NOMO-1 treated with dmso at 0.1 percent for 144 hours (cell line): ENCODE measurements at regions not wholly inside any gene's neighbourhood (a gene's known extent, or its start where the extent isn't known, plus 50 kb on each side); places are given as distances from the start of the nearest gene placed in this dataset.

Experiments used
- DNase-seq: peaks from one replicate; lab custom pipeline; 2025; ENCODE audit not compliant: unreplicated experiment; lab: John Stamatoyannopoulos, UW

DNA sequence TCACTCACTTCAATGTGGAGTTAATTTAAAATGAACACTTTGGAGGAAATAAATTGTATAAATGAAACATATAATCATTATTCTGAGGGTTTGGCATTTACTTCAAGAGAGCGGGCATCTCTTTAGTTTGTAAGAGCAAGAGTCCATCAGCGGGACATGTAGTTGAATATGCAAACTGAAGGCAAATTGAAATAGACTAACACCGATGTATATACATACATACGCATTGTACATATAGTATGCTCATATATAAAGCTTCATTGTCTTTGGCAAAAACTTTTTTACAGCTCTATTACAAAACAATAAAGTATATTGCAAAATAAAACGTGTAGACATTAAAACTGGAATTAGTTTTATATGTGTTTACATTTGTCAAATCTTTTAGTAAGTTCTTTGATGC is 328.9 kb downstream of the LTN1 start:
- DNase-seq: no peak

DNA sequence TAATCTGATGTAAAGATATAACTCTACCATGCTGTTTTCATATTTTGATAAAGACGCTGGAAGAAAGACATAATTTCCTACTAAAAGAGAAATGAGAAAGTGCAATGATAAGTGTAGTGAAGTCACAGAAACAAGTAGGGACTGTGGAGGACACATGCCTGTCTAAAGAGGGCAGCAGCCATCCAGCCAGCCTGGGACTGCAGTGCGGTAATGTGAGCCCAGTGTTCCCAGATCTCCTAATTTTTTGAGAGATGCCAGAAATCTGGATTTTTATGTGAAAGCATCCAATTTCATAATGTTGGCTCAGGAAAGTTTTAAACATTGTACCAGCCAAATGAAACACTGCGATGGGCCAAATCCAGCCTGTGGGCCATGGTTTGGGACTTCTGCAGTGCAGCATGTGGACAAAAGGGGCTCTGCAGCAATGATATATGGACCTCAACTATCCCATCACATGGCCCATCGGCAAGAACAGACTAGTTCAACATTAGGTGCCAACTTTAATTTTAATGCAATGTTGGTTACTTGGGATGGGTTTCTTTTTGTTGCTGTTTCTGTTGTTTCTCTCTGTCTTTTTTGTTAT is 329.5 kb downstream of the LTN1 start:
- DNase-seq: no peak

DNA sequence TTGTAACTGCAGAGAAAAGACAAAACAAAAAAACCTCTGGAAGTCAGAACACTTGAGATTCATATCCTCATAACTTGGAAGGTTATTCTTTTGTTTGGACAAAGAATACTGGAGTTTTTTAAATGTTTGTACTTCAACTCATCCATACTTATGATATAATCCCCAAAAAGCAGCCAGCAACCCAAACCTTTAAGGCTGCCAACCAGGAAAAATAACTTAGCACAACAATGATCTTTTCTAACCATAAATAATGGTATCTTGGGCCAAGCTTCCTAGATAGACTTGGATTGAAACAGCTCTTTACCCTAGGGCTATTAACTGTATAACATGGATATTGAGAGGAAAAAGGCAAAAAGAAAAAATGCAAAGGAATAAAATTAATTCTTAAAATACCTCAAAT is 335.1 kb downstream of the LTN1 start:
- DNase-seq: no peak

DNA sequence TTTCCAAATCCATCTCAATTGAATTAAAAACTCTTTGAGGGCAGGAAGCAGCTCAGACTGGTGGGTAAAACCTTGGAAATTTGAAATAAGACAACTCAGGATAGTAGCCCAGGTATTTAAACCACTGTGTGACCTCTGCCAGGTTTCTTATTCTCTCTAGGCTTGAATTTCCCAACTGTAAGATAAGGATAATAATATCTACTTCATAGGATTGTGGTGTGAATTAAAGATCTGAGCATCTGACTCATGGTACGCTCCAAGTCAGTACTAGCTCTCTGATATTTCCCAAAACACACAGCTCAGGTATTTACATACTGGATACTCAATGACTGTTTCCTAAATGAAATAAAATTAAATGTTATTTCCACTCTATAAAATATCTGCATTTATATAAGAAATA is 337.2 kb downstream of the LTN1 start:
- no peak for DNase-seq

DNA sequence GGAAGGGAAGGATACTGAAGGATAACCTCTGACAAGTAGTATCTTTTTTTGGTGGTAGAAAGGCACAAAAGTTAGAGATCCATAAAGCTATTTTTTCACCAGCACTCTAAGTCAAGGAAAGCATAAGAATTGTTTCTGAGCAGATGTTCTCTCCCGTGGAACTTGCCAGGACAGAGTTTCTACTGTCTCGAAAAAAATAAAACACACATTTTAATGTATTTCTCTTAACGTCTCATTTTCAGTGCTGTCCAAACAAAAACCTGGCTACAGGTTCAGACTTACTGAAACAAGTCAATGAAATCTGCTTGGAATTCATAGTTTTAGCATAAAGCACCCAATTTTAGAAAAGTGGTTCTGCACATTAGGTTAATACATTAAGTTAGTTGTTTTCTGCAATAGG is 338.3 kb downstream of the LTN1 start:
- no peak for DNase-seq

DNA sequence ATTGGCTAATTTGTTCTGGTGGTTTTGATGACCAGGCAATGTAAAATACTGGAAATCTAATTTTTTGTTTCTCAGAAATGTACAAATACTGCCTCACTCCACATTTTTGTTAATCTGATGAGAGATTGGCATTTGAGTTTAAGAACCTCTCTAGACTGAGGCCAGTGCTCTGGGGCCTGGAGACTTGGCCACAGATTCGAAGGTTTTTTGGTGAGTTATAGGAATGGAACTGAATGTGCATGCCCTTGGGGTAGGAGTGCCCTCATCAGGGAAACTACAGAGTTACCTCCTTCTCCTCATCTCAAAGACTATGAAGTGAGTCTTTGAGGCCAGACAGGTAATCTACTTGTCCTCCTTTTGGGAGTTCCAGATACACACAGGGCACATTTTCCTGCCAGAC is 347.9 kb downstream of the LTN1 start:
- no peak for DNase-seq

DNA sequence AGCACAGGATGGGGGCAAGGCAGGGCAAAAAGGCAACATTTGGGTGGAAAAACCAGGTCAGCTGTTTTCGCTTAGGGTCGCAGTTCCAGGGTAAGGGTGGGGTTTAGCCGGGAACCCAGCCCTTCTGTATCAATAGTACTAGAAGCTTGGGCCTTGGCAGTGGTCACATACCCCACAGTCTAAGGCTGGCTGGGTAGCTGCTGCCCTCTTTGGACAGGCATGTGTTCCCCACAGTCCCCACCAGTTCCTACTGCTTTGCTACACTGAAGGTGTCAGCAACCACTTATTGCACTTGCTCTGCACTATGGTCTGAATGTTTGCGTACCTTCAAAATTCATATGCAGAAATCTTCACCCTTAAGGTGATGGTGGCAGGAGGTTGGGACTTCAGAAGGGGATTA is 349.8 kb downstream of the LTN1 start:
- DNase-seq: no peak

DNA sequence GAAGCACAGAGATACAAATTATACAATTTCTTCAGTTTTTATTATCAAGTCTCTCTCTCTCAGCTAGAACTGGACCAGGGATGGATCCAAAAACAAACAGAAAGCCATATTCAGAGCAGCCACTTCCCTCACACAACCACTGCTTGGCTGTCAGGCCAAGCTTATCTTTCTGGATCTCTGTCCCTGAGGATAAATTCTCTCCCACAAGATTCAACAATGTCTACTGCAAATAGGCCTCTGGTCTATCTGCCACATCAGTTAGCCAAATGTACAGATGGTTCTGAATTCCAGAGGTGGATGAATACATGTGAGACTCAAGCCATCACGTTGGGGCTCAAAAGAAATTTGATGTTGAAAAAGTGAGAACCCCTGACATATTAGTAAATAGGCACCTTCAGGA is 350.9 kb downstream of the LTN1 start:
- no peak for DNase-seq

DNA sequence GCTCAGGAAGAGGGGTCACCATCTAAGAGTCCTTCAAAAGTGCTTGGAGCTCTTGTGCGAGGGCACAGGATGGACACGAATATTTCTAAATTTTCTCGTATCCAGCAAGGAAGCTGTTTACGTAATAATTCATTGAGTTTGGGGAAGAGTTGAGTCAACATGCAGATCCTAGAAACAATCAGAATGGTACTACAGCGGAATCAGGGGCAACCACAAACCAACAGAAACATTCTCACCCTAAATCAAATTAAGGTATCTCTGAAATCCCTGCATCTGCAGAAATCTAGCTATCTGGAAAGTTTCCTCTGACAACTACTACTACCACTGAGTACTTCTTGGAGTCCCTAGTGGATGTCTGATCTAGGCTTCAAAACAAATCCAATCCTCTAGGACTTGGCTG is 352.4 kb downstream of the LTN1 start:
- DNase-seq: no peak

DNA sequence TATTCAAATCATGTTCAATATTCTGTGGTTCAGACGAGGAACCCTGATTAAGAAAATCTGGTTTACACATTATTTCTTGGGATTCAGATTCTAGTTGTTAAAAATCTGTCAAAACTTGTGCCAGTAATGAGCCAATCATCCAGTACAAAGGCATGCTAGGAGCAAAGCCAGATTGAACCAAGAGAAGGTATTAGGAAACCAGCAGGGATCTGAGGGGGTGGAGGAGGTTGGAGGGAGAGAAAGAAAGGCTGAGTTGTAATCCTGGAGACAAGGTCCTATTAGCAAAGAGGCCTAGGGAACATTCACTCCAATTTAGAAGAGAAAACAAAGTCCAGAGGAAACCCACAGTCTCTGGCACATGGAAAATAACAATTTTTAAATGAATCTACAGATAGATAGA is 352.9 kb downstream of the LTN1 start:
- DNase-seq: no peak

DNA sequence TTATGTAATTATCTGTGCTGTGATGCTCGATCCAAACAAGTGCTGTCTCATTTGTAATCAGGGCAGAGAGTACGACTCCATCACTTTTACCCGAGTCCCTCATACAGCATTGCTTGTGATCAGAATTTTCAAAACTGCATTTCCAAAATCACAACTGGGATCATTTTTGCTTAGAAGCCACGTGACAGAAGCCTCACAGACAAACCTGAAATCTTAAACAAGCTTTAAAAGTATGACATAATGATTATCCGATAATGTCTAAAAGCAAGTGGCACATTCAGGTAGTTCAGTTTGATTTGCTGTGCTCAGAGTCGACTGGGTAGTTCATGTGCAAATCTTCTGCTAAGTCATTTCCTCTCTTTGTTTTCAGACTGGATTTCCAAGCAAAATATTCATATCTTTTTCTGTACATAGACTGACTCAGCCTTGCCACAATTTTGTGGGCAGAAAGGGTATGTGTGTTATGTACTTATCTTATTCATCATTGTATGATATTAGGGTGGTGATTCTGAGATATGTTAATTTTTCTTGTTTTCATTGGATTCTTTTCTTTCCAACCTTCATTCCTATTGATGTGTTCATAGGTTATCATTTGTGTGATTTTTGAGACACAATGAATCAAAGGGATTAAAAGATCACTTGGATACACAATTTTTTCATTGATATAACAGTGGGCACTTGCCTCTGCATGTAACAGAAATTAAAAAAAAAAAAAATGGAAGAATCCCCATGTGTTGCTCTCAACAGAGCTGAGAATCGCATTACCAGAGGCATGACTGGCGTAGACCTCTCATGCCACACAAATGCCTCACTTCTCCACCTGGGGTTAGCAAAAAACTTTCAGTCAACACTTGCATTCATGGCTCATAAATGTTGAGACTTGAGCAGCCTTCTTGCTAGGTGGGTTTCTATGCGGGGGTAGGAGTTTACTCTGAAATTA is 355.7 kb downstream of the LTN1 start:
- DNase-seq: no peak

DNA sequence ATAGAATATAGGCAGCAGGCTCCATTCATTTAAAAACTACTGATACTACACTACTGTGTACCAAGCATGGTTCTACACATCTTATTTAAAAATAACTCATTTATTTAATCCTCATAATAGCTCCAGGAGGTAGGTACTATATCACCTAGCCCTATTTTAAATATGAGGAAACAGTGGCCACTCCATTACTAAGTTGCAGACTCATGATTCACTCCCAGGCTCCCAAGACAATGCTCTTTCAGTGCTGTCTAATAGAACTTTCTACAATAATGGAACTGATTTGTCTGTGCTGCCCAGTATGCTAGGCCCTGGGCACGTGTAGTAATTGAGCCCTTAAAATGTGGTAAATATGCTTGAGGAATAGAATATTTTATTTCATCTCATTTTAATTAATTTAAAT is 357.1 kb downstream of the LTN1 start:
- DNase-seq: no peak

DNA sequence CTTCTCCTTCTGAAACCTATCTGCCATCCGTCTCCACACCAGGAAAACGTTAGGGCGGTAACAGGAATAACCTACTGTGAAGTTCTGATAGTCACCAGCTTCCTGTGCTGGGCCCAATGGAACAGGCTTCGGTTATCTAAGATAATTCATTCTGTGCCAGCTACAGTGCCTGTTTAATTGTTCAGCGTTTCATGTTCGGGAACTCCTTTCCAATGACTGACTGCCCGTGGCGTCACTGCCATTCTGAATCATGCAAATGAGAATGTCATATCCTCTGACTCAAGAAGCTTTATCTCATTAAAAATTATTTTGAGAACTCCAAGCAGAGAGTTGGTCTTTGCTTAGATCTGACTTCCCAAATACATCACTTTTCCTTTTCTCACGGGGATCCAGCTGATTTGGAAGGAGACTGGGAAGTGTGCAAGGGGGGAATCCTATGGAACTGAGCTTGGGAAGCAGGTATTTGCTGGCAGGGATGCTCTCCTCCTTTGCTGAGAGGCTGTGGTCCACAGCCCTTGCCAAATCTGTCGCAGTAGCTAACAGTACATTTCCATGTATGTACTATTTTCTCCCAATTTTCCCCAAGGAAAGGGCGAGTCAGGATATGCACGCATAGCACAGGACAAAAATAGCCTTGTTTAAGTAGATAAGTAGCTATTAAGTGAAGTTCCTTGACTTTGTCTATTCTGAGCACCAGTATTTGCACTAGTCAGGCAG is 358.7 kb downstream of the LTN1 start:
- DNase-seq: no peak

DNA sequence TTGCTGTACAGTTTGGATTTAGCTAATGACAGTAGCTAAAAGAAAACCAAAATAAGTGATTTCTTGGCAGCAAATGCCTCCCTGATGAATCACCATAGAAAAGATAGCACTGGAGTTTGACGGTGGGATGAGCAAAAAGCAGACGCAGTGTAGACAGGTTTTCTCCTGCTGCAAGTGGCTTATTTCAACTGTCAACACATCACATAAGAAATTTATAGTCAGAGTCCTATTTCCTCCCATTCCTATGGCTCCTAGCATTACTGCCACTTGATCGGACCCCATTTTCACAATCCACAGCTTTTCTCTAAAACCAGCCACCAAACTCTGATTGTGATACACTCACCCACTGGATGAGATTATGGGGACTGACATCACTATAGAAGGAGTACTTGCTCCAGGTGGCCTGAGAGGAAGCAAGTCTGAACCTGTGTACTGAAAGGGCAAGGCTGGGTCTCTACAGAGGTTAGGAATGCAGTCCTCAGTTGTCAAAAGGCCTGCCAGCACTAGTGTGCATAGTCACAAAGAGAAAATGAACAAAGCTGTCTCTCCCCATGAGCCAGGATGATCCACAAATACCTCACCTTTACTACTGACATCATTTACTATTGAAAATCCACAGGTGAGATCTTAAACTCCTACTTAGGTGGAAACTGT is 359.8 kb downstream of the LTN1 start:
- no peak for DNase-seq

DNA sequence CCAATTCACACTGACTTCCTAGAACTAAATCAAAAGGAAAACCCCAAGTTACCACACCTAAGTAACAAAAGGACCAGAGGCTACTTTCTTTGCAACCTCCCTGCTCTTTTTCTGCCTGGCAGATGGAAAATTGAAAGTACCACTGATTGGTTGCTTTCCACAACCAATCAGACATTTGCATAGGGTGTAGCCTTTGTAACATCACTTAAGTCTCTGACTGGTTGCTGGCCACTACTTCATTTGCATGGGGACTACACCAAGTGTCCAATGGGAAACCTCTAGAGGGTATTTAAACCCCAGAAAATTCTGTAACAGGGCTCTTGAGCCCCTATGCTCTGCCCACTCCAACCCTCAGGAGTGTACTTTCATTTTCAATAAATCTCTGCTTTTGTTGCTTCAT is 365.0 kb downstream of the LTN1 start:
- no peak for DNase-seq

DNA sequence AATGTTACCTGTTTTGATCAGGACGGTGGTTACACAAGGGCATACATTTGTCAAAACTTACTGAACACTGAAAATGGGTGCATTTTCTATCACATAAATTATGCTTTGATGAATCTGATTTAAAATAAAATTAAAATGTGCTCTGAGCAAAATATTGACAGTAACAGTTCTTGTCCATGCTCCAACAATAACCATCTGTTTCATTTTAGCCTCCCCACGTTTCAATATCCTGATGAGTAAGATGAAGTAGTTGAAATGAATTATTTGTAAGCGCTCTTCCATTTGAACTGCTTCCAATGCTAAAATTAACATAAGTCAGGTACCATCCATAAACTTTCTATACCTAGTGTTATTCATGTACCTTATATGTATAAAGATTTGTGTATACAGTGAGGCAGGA is 365.4 kb downstream of the LTN1 start:
- no peak for DNase-seq

DNA sequence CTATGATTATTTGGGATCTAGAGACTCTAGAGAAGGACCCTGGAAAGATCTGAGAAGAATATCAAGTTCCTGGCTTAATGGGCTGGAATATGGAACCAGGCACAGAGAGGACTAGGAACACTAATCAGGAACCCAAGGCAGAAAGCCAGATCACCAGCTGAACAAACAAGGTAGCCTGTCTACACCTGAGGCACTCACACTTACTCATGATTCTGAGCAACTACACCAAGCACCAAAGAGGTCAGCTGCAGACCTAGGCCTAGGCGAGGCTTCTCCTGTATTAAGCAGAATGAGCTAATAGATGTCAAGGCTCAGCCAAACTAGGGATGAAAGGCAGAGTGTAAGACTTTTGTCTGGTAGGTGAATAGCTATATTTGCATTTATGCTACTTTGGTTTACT is 368.1 kb downstream of the LTN1 start:
- DNase-seq: no peak

DNA sequence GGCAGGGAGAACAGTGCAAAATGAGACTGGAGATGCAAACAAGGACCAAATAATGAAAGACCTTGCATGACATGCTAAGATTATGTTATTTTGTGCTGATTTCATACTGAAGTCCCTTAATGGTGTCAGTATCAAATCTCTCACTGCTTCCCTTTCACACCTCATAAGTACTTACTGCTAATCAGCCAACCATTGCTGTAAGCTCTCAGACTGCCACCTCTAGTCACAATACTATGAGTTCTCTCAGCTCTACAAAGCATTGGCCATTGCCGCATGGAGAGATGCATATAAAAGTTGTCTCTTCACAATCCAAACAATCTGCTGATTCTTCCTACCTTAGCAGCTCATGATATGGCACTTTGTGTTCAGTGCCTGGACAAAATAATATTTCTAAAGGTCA is 375.4 kb downstream of the LTN1 start:
- DNase-seq: no peak

DNA sequence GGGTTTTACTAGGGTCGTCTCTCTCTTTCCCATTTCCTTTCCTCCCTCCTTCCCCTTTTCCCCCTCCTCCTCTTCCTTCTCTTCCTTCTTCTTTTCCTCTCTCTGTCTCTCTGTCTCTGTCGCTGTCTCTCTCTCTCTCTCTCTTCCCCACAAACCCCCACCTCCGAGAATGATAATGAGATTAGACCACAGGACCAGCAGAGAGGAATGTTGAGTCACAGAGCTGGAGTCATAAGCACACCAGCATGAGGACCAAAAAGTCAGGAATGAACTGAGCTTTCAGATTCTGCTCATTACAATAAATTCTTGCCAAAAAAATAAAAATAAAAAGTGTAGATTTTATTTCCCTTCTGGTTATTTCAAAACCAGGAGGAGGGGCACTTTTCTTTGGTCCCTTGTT is 377.4 kb downstream of the LTN1 start:
- DNase-seq: no peak

DNA sequence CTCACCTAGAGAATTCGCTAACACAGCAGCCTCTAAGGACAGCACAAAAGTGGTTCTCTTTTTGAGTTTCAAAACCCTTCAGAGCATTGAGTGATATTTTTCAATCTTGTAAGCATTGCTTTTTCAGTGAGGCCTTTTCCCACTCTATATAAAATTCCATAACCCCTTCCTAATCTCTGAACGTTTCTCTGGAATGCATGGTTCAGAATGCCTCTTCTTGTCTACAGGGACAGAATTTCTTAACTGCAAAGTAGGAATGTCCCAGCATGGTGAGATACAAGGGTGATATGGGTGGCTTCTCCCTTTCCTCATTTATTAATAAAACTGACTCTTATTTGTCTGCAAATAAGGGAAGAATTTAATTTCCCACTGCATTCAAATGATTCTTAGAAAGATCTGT is 377.9 kb downstream of the LTN1 start:
- DNase-seq: no peak

DNA sequence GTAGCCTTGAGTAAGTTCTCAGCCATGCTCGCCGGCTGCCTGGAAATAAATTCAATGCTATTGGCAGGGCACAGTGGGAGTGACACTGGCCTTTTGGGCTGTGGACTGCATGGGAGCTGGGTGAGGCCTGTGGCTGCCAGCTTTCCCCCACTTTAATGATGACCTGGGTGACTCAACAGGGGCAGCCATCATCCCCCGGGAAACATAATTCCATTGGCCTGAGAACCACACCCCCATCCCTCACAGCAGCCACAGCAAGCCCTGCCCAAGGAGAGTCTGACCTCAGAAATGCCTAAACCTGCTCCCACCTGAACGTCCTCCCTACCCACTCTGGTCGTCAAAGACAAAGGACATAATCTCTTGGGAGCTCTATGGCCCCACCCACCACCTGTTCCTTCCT is 384.0 kb downstream of the LTN1 start:
- no peak for DNase-seq

DNA sequence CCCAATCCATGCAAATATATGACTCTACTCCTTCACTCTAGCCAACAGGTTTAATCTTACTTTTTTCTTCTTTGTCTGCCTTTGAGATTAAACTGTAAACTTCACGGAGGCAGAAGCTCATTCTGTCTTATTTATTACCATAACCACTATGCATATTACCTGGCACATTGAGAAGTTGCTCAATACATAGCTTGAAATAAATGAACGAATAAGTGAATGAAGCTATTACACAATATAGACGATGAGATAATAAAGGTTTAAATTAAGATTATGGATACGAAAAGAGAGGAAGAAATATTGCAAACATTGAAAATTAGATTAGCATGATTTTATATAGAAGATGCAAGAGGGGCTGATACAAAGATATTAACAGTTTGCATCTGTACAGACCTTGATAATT is 385.1 kb downstream of the LTN1 start:
- no peak for DNase-seq
